SH-SY5Y (cell line): ENCODE measurements at regions not wholly inside any gene's neighbourhood (a gene's known extent, or its start where the extent isn't known, plus 50 kb on each side); places are given as distances from the start of the nearest gene placed in this dataset.

Experiments
- GATA2 ChIP-seq: IDR thresholded peaks from 2 replicates; pipeline ENCODE4 v1.6.1; 2011; ENCODE audit warnings: mild to moderate bottlenecking, low read depth, low read length
- GATA3 ChIP-seq: IDR thresholded peaks from 2 replicates; pipeline ENCODE4 v1.6.1; 2011; ENCODE audit warnings: low read depth, mild to moderate bottlenecking, low read length, moderate library complexity

GRCh38 chr14:94867209-94867608 is 97.3 kb upstream of the GSC start:
- no peak for TF ChIP-seq GATA2
- no peak for TF ChIP-seq GATA3
